NCI-H2081 treated with DMSO at 0.1 percent for 48 hours (cell line): ENCODE measurements at regions not wholly inside any gene's neighbourhood (a gene's known extent, or its start where the extent isn't known, plus 50 kb on each side); places are given as distances from the start of the nearest gene placed in this dataset.

Source experiments
- DNase-seq: peaks from one replicate; lab custom pipeline; 2025; lab: John Stamatoyannopoulos, UW

GRCh38 chr2:12416600-12416999, 300.1 kb upstream of the TRIB2 start:
- DNase-seq, result no peak

- DNase-seq, result no peak
Observed at GRCh38 chr2:12417786-12418185, 298.9 kb upstream of the TRIB2 start.

GRCh38 chr2:12419803-12420202, 296.9 kb upstream of the TRIB2 start:
- DNase-seq, result no peak

DNA sequence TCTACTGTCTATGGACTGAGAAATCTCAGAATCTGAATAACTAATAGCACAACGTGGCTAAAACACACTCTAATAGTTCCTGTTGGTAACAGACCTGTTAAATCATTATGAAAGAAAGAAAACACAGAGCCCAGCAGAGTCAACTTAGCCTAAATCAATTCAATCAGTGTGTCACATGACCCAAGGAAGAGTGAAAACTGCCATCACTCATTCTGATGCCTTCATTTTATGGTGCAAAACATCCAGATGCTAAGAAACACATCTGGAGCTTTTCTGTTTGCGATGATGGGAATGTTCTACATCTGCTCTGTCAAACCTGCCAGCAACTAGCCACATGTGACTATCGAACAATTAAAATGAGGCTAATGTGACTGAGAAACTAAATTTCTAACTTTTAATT, 295.7 kb upstream of the TRIB2 start:
- DNase-seq, result no peak

GRCh38 chr2:12424219-12424618, 292.5 kb upstream of the TRIB2 start:
- DNase-seq, result no peak

DNA sequence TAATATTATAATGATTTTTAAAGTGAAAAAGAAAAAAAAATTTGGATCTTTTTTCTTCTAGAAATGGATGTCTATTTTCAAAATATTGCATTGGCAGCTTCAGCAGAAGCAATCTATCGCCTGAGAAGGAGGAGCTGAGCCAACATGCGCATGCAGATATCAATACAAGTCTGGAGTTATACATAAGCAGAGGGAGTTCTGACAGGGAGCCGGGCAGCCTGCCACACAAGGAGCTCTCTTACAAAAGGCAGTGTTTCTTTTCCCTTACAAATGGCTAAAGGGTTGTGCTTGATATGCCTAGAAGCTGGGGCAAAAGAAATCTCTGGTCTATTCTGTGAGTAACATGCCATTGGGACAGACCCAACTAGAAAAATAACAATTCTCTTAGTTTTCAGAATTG, 291.9 kb upstream of the TRIB2 start:
- DNase-seq, result no peak

DNA sequence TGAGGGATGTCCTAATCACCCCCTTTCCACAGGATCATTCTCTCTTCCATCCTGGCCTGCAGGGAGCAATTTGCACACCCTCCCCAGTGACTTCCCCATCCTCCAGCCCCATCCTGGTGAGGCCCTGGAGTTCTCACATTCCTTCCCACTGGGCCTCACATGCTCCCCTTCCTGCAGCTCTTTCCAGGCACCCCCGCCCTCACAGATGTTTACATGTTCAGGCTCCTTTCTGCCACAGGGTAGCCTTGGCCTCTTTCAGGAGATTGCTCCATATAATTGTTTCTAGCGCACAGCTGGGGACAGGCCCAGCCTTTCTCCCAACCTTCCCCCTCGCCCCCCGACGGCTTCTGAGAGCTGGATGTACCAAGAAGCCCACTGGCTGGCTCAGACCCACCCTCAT, 288.4 kb upstream of the TRIB2 start:
- no peak for DNase-seq

- no peak for DNase-seq
Observed at GRCh38 chr2:12428786-12429185, 287.9 kb upstream of the TRIB2 start.

DNA sequence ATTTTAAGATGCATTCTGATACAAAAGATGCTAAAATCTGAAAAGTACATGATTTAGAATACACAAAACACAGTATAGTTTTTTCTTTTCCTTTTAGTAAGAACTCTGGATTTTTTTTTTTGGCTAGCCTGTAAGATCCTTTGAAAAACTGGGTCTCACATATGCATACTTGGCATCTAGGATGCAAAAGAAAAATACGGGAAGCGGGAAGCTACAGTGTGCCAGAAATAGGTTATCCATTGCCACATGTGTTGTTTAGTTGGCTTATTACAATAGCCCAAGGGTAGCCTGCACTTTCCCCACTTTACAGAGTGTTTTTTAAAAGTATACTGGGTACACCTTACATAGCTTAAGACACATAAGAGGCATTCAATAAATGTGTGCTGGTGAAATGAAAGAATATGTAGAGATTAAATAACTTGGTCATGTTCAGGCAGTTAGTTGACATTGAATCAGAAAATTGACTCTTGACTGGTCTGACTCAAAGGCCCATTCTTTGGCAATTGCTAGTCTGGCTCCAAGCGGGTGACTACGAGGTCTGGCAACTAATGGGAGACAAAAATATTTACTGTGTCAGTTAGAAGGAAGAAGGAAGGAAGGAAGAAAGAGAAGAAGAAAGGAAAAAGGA, 286.8 kb upstream of the TRIB2 start:
- no peak for DNase-seq

GRCh38 chr2:12430407-12431133, 286.2 kb upstream of the TRIB2 start:
- no peak for DNase-seq

DNA sequence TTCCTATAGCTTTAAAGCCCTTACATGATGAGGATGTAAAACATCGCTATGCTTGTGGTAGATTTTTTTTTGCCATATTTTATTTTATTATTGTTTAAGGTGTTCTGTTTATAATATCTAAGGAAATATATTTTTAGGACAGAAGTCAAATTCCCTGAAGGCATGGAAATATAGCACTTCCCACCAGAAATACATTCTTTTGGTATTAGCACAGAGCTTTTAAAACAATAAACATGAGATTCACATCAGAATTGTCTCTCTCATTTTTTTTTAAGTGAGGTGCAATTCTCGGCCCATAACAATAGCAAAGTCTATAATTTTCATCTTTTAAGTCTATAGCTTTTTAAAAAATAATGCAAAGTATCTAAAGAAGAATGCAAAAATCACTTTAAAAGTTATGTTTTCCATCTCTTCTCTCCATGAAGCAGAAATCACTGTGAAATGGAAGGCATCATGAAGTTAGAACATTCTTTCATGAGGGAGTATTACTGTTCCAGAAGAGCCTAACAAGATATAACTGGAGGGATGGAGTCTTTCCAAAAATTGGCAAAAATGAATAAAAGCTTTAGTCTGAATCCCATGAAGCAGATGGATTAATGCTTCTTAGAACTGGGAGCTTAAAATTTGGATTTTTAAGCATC, 283.6 kb upstream of the TRIB2 start:
- DNase-seq, result no peak

- DNase-seq, result no peak
Observed at GRCh38 chr2:12433626-12433990, 283.1 kb upstream of the TRIB2 start.

DNA sequence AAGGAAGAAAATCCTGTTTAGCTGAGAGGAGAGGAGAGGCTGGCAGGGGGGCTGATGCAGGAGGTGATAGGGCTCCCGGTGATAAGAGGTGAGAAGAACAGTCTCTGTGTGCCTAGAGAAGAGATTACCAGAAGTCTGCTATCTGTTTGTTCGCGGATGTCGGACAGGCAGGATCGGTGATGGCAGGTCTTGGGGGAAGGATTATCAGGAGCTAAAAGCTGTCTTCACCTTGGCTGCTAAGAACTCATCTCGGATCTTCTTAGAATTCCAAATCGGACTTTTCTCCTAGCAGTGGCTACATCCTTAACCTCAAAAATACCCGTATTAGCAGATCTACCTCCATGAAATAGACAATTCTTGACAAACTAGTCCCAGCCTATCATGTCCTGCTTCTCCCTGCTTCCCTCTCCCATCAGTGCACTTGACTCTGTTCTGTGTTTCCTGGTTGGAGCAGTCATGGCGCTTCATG, 282.1 kb upstream of the TRIB2 start:
- DNase-seq, result no peak

DNA sequence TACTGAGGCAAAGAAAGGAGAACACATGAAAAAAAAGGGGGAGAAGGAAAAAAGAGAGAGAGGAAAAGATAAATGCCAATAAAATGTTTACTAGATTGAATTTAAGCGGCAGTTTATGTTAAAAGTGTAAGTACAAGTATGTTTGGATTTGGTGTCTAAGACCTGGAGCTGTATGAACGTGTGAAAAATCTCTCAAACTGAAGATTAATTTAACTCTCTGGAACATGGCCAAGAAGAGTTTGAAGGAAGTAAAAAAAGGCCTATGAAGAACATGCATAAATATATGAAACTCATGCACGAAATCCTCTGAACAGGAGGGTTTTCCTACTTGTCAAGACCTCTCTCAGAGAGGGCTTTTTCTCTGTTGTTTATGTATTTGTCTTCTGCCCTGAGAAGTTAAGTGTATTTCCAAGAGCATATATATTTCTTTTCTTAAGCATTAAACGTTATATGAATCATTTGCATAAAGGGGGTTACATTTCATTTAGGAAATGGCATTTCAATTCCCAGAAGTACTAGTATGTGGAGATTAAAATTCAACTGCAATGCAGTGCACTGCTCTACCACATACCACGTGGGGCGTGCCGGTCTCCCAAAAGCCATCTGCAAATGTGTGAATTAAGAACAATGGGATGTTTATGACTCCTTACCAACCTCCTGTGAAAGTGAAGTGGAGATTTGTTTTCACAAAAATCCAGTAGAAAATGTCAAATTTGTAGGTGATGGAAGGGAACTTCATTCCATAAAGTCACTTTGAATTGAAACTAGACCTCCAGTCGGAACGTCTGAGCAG, 281.1 kb upstream of the TRIB2 start:
- no peak for DNase-seq

DNA sequence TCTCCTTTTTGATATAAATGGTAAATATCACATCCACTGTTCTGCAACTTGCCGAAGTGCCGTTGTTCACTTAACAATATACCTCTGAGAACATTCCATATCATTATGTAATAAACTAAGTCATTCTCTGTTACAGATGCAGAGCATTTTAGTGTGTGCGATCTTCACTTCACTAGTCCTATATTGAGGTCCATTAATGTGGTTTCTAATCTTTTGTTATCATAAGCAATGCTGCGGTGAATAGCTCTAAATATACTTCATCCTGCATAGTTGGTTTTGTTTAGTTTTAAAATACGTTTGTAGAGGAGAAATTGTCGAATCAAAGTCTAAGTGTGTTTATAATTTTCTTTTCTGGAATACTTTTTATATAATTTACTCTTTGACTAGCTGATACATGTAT, 280.3 kb upstream of the TRIB2 start:
- DNase-seq, result no peak

DNA sequence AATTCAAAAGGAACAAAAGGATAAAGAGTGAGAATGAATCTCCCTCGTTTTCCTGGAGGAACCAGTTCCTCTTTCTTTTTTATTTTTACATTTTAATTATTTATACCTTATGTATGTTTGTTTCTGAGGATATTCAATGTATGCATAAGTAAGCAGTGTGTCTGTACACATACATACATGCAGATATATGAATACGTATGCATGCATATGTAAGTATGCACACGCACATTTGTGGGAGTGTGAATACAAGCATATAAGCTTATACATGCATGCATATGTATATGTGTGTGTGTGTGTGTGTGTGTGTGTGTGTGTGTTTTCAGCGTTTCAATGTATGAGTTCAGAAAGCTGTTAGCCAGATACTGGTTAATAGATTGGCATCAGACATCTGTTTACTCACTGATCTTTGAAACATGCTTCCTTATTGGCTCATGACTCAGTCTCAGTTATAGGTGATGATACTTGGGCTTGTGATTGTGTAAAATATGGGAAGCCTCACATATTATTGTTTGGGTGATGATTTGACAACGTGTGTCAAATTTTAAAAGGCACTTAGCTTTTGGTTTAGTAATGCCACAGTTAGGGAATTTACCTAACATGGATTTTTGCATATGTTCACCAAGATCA, 279.7 kb upstream of the TRIB2 start:
- no peak for DNase-seq

DNA sequence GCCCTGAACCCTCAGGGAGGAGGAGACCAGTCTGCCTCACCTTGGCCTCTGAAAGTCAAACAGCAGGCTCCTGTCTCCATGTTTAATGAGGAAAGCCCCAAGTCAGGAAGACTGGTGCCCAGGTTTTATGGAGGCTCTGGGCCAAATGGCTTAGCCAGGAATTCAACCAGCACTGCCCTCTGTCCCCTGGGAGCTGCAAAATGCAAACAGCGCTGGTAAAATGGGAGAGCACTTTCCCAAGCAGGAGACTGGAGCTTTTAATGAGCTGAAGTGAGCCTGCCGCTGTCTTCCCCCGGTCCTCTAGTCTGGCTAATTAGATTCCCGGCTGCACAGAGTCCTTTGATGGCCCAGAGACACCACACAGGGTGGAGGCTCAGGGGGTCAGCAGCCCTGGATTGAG, 276.0 kb upstream of the TRIB2 start:
- DNase-seq, result no peak

DNA sequence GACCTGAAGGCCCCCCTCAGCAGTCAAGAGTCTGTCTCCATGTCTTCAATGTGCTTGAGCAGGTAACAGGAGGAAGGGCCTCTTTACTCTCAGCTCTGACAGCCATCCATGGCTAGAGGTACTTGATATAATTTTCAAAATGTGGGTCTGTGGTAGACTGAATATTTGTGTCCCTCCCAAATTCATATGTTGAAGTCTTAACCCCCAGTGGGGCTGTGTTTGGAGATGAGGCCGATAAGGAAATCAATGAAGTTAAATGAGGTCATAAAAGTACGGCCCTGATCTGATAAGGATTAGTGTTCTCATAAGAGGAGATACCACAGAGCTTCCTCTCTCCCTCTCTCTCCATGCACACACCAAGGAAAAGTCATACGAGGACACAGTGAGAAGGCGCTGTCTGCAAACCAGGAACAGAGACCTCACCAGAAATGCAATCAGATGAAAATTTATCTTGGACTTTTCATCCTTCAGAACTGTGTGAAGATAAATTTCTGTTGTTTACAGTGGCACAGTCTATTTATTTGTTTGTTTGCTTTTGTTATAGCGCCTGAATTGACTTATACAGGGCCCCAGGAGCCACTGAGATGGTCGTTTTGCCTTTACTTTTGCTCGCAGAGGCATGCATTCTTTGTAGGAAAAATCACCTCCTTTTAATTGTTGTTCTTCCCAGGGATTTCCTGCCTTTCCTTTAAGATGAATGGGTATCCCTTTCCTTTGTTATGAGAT, 274.8 kb upstream of the TRIB2 start:
- DNase-seq, result no peak

DNA sequence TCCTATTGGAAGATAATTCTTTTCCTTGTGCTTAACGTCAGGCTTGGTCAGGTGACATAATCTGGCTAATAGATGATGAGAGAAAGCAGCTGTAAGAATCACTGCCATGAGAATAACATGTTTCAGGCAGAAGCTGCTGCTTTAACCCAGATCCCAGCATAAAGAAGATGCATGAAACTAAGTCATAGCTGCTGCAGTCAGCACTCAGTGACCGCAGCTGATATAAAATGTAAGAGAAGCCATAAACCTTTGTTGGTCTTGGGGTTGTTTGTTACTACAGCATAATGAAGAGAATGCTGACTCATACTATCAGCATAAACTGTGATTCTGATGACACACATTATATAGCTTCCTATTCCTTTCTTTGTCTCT, 274.3 kb upstream of the TRIB2 start:
- no peak for DNase-seq

DNA sequence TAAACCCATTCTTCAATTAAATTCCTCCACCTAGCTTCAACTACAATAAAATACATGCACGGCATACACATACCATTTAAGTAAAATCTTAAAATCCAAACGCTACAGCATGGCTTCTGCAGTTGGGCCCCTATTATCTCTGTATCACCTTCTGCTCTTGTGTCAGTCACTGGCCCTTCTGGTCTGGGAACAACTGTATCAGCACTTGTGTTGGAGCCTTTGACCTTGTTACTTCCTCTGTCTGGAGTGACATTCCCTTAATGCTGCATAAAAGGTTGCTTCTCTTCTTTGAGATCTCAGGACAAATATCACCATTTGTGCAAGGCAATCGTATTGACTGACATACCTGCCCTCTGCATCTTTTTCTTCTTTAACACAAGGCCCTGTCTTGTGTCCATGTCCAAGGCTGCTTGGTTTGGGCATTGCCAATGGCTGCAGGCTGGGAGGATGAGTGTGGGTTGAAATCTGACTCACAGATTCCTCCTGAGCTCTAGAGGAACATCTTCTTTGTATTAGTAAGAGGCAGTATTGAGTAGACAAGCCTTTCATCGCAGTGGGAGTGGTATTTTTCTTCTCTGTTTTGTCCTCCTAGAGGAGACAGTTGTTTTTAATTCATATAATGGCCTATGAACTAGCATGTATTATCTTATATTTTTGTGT, 267.8 kb upstream of the TRIB2 start:
- DNase-seq, result no peak

GRCh38 chr2:12451726-12452125, 265.0 kb upstream of the TRIB2 start:
- no peak for DNase-seq
